Peyer's patch (tissue), 4 donors: ENCODE measurements at regions not wholly inside any gene's neighbourhood (a gene's known extent, or its start where the extent isn't known, plus 50 kb on each side); places are given as distances from the start of the nearest gene placed in this dataset.

Experiments used
- CTCF ChIP-seq, 6 experiments: fragments of 450-650 bp in 4 of 6; fragments of 200-600 bp in 2 of 6; sonication (generic) in 1 of 6; IDR thresholded peaks; one replicate each; pipeline ENCODE4 v1.5.1; 2017 to 2019; ENCODE audit warnings: antibody characterized with exemption in 6 of 6, mild to moderate bottlenecking in 3 of 6, moderate library complexity in 1 of 6
- POLR2A ChIP-seq, 2 donors: fragments of 450-650 bp; IDR thresholded peaks; one replicate each; pipeline ENCODE4 v1.5.1; 2017; ENCODE audit warnings: antibody characterized with exemption in 2 of 2, mild to moderate bottlenecking in 2 of 2, moderate library complexity in 2 of 2

- TF ChIP-seq CTCF (IDR thresholded peaks at IDR 0.05) (no peak), POLR2A (IDR thresholded peaks at IDR 0.05) (no peak)
These were observed 265.7 kb upstream of the MGAT4C start for GRCh38 chr12:86521870-86522269.
